22Rv1 (cell line): ENCODE measurements at regions not wholly inside any gene's neighbourhood (a gene's known extent, or its start where the extent isn't known, plus 50 kb on each side); places are given as distances from the start of the nearest gene placed in this dataset.

Source experiments
- CTCF ChIP-seq: fragments of 450-650 bp; IDR thresholded peaks from 2 replicates; pipeline ENCODE4 v1.5.1; 2017; ENCODE audit warnings: mild to moderate bottlenecking
- ZFX ChIP-seq: fragments of 450-650 bp; IDR thresholded peaks from 2 replicates; pipeline ENCODE4 v1.6.1; 2017; ENCODE audit warnings: antibody characterized with exemption, borderline replicate concordance

- TF ChIP-seq CTCF (no peak), ZFX (no peak)
Measured at GRCh38 chr4:188620608-188621007, 481.4 kb downstream of the TRIML1 start.
